Thoracic aorta (tissue), 2 donors: ENCODE measurements at regions not wholly inside any gene's neighbourhood (a gene's known extent, or its start where the extent isn't known, plus 50 kb on each side); places are given as distances from the start of the nearest gene placed in this dataset.
"Not testable (repeated sequence)": the region's sequence is repeated elsewhere in the genome, so short reads cannot be mapped to it uniquely, and the experiment has no call there.

ENCODE experiments used
- ATAC-seq: fragments of 150-250 bp; one replicate; pipeline ENCODE4 v1.8.0; 2017; ENCODE audit warnings: low read depth; ENCODE audit not compliant: insufficient number of reproducible peaks, low FRiP score
- DNase-seq: peaks from one replicate; pipeline ENCODE4 v3.0.0-alpha.2; 2020; ENCODE audit warnings: low spot score
- H3K27ac ChIP-seq, 2 donors: fragments of 200-600 bp; sonication (generic); 1 replicate in 1 of 2; 2 replicates in 1 of 2; pipeline ENCODE4 v1.5.1; 2016; ENCODE audit warnings: mild to moderate bottlenecking in 2 of 2, moderate library complexity in 2 of 2
- H3K27me3 ChIP-seq: fragments of 200-600 bp; sonication (generic); replicated peaks from 2 replicates; pipeline ENCODE4 v1.6.0; 2016; ENCODE audit warnings: mild to moderate bottlenecking; ENCODE audit not compliant: insufficient read depth
- H3K36me3 ChIP-seq: fragments of 200-600 bp; sonication (generic); one replicate; pipeline ENCODE4 v1.5.1; 2016
- H3K4me1 ChIP-seq, 2 donors: fragments of 200-600 bp; sonication (generic); 1 replicate in 1 of 2; 2 replicates in 1 of 2; pipeline versions ENCODE4 v1.5.1 to v1.6.0; 2016; ENCODE audit warnings: low read depth in 2 of 2, mild to moderate bottlenecking in 1 of 2; ENCODE audit not compliant: control insufficient read depth in 1 of 2
- H3K4me3 ChIP-seq: fragments of 200-600 bp; sonication (generic); 2 replicates; pipeline ENCODE4 v1.5.1; 2016; ENCODE audit warnings: mild to moderate bottlenecking
- H3K9me3 ChIP-seq: fragments of 200-600 bp; sonication (generic); 2 replicates; pipeline ENCODE4 v1.5.1; 2016
- CTCF ChIP-seq: fragments of 200-600 bp; sonication (generic); IDR thresholded peaks from one replicate; pipeline ENCODE4 v1.5.1; 2019; ENCODE audit warnings: antibody characterized with exemption

GRCh38 chr10:121675344-121675743 lies 77.1 kb upstream of the FGFR2 start:
- Histone ChIP-seq H3K27ac (no peak overlapping the region), H3K9me3 (no peaks in the 10 kb centered on the region), H3K4me1 (no peaks in the 10 kb centered on the region), H3K27me3 (no peaks in the 10 kb centered on the region), H3K4me3 (no peak overlapping the region), H3K36me3 (no peaks in the 10 kb centered on the region)
- ATAC-seq (no peak), DNase-seq (no peak)
- no peak for TF ChIP-seq CTCF

GRCh38 chr10:121674885-121675284 lies 76.6 kb upstream of the FGFR2 start:
- Histone ChIP-seq H3K4me3 (no peak overlapping the region), H3K4me1 (no peaks in the 10 kb centered on the region), H3K27ac (no peak overlapping the region), H3K36me3 (no peaks in the 10 kb centered on the region), H3K9me3 (no peaks in the 10 kb centered on the region), H3K27me3 (no peaks in the 10 kb centered on the region)
- TF ChIP-seq CTCF: no peak
- ATAC-seq (no peak), DNase-seq (no peak)

GRCh38 chr10:121672733-121673132 lies 74.5 kb upstream of the FGFR2 start:
- ATAC-seq (no peak), DNase-seq (no peak)
- no peaks in the 10 kb centered on the region for H3K27me3 ChIP-seq
- TF ChIP-seq CTCF: no peak
- H3K4me3 ChIP-seq: no peak overlapping the region
- H3K36me3 ChIP-seq: no peaks in the 10 kb centered on the region
- H3K27ac ChIP-seq: no peak overlapping the region
- no peaks in the 10 kb centered on the region for H3K9me3 ChIP-seq
- peaks cover 3 to 14% of the 10 kb centered on the region in 2 donors for H3K4me1 ChIP-seq

GRCh38 chr10:121669840-121670239 lies 71.6 kb upstream of the FGFR2 start:
- H3K4me3 ChIP-seq, H3K9me3 ChIP-seq, H3K36me3 ChIP-seq, H3K27ac ChIP-seq, ATAC-seq, H3K27me3 ChIP-seq, DNase-seq: not testable (repeated sequence)
- peaks cover 6 to 23% of the 10 kb centered on the region in 2 donors for H3K4me1 ChIP-seq

GRCh38 chr10:121669028-121669374 lies 70.8 kb upstream of the FGFR2 start:
- H3K27ac ChIP-seq: peak overlapping the region; percentile 78 to 81
- no peaks in the 10 kb centered on the region for H3K36me3 ChIP-seq
- no peaks in the 10 kb centered on the region for H3K9me3 ChIP-seq
- no peak for ATAC-seq
- TF ChIP-seq CTCF: no peak
- peaks cover 6 to 23% of the 10 kb centered on the region in 2 donors for H3K4me1 ChIP-seq
- peak overlapping the region; percentile 61 for H3K4me3 ChIP-seq
- no peaks in the 10 kb centered on the region for H3K27me3 ChIP-seq
- DNase-seq: no peak

DNA sequence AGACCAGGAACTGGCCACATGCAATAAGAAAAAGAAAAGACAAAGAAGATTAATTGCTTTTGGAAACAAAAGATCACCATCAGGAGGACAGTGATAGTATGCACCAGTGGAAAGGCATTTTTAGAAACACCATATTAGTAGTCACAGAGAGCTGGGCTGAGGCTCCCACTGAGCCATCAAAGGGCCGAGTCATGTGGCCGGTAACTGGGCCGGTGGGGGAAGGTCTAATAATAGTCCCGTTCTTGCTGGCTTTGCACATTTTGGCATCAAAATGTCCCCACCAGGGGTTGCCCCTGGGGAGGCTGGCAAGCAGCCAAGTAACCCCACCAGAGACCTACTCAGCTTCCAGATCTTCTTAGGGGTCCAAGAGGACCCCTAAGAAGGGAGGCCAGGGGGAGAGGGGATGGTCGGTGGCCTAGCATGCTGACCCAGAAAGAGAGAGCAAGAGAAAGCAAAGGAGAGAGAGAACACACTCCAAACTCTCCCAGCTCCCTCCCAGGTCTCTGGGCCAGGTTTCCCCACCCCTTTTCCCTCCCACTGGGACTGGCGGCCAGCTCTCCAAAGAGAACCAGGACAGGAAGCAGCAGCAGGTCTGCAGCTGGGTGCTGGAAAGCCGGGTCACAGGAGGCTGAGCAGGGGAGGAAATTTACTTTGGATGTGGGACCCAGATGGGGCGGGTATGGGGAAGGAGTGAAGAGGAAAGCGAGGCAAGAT lies 70.2 kb upstream of the FGFR2 start:
- DNase-seq (peak; percentile 30), ATAC-seq (peak; percentile 89)
- no peaks in the 10 kb centered on the region for H3K9me3 ChIP-seq
- H3K4me1 ChIP-seq: peaks cover 6 to 23% of the 10 kb centered on the region in 2 donors
- H3K27me3 ChIP-seq: no peaks in the 10 kb centered on the region
- H3K4me3 ChIP-seq: peak overlapping the region; percentile 61
- no peaks in the 10 kb centered on the region for H3K36me3 ChIP-seq
- peak; percentile 5 for TF ChIP-seq CTCF
- peak overlapping the region; percentile 78 to 81 for H3K27ac ChIP-seq
